ENCODE measurements at regions not wholly inside any gene's neighbourhood (a gene's known extent, or its start where the extent isn't known, plus 50 kb on each side); places are given as distances from the start of the nearest gene placed in this dataset.

GRCh38 chr2:30312916-30313315 is 81.6 kb downstream of the LBH start:
- H3F3A ChIP-seq (ENCODE audit: insufficient read depth), result no peaks in the 10 kb centered on the region
- no peaks in the 10 kb centered on the region for H3K9me3 ChIP-seq (ENCODE audit: insufficient read depth, low read length)
- no peaks in the 10 kb centered on the region for H4K20me1 ChIP-seq (ENCODE audit: low read depth, low read length)
- no peak overlapping the region for H3K9ac ChIP-seq (ENCODE audit: low read length)
- no peaks in the 10 kb centered on the region for H3K27me3 ChIP-seq (ENCODE audit: low read length)
- no peak overlapping the region for H3K27ac ChIP-seq (ENCODE audit: low read depth, low read length)
- H2AFZ ChIP-seq (ENCODE audit: low read depth, low read length, severe bottlenecking), result no peak overlapping the region
- H3K4me3 ChIP-seq (ENCODE audit: insufficient read depth, low read length, poor library complexity, severe bottlenecking), result no peak overlapping the region
- no peaks in the 10 kb centered on the region for H3K36me3 ChIP-seq (ENCODE audit: low read length)
- H3K4me2 ChIP-seq (ENCODE audit: low read depth, low read length, poor library complexity, severe bottlenecking), result no peak overlapping the region
- TF ChIP-seq EZH2phosphoT487 (conservative IDR thresholded peaks at IDR 0.05; ENCODE audit: low read length) (no peak), CTCF (IDR thresholded peaks at IDR 0.05; ENCODE audit: insufficient read depth, low read length, poor library complexity, severe bottlenecking) (no peak)
- no peaks in the 10 kb centered on the region for H3K9me2 ChIP-seq (replicated peaks; ENCODE audit: insufficient read depth, low read length)
- H3K79me2 ChIP-seq (ENCODE audit: insufficient read depth, low read length), result no peaks in the 10 kb centered on the region

GRCh38 chr2:30314981-30315380 is 83.6 kb downstream of the LBH start:
- Histone ChIP-seq H3K27me3 (ENCODE audit: low read length) (no peaks in the 10 kb centered on the region), H3K4me3 (ENCODE audit: insufficient read depth, low read length, poor library complexity, severe bottlenecking) (no peak overlapping the region), H3F3A (ENCODE audit: insufficient read depth) (no peaks in the 10 kb centered on the region), H4K20me1 (ENCODE audit: low read depth, low read length) (no peaks in the 10 kb centered on the region), H3K36me3 (ENCODE audit: low read length) (no peaks in the 10 kb centered on the region), H3K79me2 (ENCODE audit: insufficient read depth, low read length) (no peaks in the 10 kb centered on the region), H3K27ac (ENCODE audit: low read depth, low read length) (no peak overlapping the region), H3K4me2 (ENCODE audit: low read depth, low read length, poor library complexity, severe bottlenecking) (no peak overlapping the region), H2AFZ (ENCODE audit: low read depth, low read length, severe bottlenecking) (no peak overlapping the region), H3K9me2 (replicated peaks; ENCODE audit: insufficient read depth, low read length) (no peaks in the 10 kb centered on the region), H3K9ac (ENCODE audit: low read length) (no peak overlapping the region), H3K9me3 (ENCODE audit: insufficient read depth, low read length) (no peaks in the 10 kb centered on the region)
- TF ChIP-seq EZH2phosphoT487 (conservative IDR thresholded peaks at IDR 0.05; ENCODE audit: low read length) (no peak), CTCF (IDR thresholded peaks at IDR 0.05; ENCODE audit: insufficient read depth, low read length, poor library complexity, severe bottlenecking) (no peak)

GRCh38 chr2:30315391-30316063 is 84.2 kb downstream of the LBH start:
- Histone ChIP-seq H4K20me1 (ENCODE audit: low read depth, low read length) (no peaks in the 10 kb centered on the region), H3K4me3 (ENCODE audit: insufficient read depth, low read length, poor library complexity, severe bottlenecking) (no peak overlapping the region), H3K4me2 (ENCODE audit: low read depth, low read length, poor library complexity, severe bottlenecking) (no peak overlapping the region), H3K27me3 (ENCODE audit: low read length) (no peaks in the 10 kb centered on the region), H2AFZ (ENCODE audit: low read depth, low read length, severe bottlenecking) (no peak overlapping the region), H3K27ac (ENCODE audit: low read depth, low read length) (no peak overlapping the region), H3K9me3 (ENCODE audit: insufficient read depth, low read length) (no peaks in the 10 kb centered on the region), H3K9ac (ENCODE audit: low read length) (no peak overlapping the region), H3K79me2 (ENCODE audit: insufficient read depth, low read length) (no peaks in the 10 kb centered on the region), H3K9me2 (replicated peaks; ENCODE audit: insufficient read depth, low read length) (no peaks in the 10 kb centered on the region), H3K36me3 (ENCODE audit: low read length) (no peaks in the 10 kb centered on the region), H3F3A (ENCODE audit: insufficient read depth) (no peaks in the 10 kb centered on the region)
- TF ChIP-seq CTCF (IDR thresholded peaks at IDR 0.05; ENCODE audit: insufficient read depth, low read length, poor library complexity, severe bottlenecking) (no peak), EZH2phosphoT487 (conservative IDR thresholded peaks at IDR 0.05; ENCODE audit: low read length) (no peak)
